Stimulated activated CD4-positive, alpha-beta T cell treated with anti-CD3 and anti-CD28 coated beads, Interleukin-12 subunit alpha, Interleukin-12 subunit beta, amount 100 ng/mL, for 48 hours (primary cell): ENCODE measurements at regions not wholly inside any gene's neighbourhood (a gene's known extent, or its start where the extent isn't known, plus 50 kb on each side); places are given as distances from the start of the nearest gene placed in this dataset.
"Not testable (repeated sequence)": the region's sequence is repeated elsewhere in the genome, so short reads cannot be mapped to it uniquely, and the experiment has no call there.

Source experiments
- DNase-seq, 3 donors: peaks; one replicate each; pipeline ENCODE4 v3.0.0-alpha.2; 2020; ENCODE audit warnings: low read depth in 2 of 3, low spot score in 1 of 3

- DNase-seq, result no peak
Measured at GRCh38 chr15:81728726-81729125, 317.1 kb downstream of the MEX3B start.

DNA sequence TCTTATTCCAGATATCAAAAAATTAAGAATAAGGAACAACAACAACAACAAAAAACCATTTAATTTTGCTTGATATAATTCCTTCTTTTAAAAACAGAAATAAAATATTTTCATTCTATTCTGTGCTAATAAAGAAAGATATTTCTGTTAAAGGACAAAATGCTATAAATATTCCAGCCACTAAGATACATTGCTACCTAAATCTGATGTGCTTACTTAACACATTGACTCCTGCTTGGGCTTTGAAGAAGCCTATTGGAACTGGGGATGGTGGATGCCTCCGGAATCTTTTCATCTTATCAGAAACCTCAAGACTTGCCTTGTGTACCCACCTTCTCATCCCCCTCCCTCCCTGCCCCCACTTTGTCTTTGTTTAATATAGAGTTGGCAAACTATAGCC is 320.2 kb downstream of the MEX3B start:
- no peak for DNase-seq

- no peak for DNase-seq
Measured at GRCh38 chr15:81724536-81724935, 321.3 kb downstream of the MEX3B start.

DNA sequence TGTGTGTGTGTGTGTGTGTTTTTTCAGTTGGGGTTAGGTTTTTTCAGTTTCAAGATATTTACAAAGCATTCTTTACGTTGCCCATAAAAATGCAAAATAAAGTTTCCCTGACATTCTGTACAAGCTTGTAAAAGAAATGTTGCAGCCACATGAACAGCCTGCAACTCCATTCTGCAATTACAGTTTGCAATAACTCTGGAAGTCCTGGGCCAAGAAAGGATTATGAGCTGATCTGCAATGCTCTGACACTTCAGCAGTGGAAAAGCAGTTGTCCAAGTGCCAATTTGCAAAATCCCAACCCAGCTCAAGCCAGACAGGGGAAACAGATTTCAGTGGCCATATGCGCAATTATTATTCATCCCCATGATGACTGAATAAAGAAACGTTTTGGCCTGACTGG is 322.1 kb downstream of the MEX3B start:
- no peak for DNase-seq

DNA sequence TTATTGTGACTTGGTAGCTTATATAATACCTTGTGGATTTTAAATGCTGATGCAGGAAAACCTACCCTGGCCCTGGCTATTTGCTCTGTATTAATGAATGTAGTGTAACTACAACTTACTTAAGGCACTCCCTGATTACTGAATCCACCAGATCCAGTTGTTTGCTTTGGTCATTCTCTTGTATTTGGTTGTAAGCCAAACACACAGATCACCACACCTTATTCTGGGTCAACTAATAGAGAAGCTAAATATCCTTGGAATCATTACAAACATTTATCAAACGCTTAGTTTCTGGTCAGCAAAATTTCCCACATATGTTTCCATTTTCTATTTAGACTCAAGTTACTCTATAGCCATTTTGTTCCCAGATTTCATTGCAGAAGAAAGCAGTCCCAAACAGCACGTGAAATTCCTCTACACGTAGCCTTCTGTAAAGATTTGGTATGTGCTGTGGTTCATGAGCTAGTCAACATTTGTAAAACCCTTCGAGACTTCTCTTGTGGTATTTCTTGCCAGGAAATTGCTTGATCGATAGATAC is 322.6 kb downstream of the MEX3B start:
- no peak for DNase-seq

- not testable (repeated sequence) for DNase-seq
Measured at GRCh38 chr15:81716468-81716867, 329.4 kb downstream of the MEX3B start.

DNA sequence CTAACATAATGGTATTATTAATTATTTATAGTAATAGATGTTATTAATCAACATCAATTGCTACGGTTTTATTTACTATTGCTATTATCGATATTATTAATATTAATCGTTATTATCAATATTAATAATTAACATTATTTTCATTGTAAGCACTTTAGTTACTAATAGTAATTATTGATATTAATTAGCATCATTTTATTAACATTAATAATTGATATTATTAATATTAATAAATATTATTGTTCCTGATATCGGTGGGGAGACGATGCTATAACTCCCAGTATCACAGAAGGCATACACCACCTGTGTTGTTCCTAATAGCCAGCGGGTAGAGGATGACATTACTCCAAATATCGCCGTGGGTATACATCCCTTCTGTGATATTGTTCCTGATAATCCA is 335.5 kb downstream of the MEX3B start:
- DNase-seq, result no peak

- DNase-seq, result not testable (repeated sequence)
Measured at GRCh38 chr15:81706816-81707346, 332.9 kb upstream of the TMC3 start.

GRCh38 chr15:81705727-81706126 is 331.7 kb upstream of the TMC3 start:
- not testable (repeated sequence) for DNase-seq

DNA sequence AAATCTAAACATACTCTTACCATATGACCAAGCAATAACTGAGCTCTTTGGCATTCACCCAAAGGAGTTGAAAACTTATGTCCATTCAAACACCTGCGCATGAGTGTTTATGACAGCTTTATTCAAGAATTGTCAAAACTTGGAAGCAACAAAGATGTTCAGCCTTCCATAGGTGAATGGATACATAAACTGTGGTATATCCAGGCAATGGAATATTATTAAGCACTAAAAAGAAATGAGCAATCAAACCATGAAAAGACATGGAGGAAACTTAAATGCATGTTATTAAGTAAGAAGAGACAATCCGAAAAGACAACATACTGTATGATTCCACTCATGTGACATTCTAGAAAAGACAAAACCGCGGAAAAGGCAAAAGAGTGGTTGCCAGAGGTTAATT is 312.0 kb upstream of the TMC3 start:
- DNase-seq, result no peak

DNA sequence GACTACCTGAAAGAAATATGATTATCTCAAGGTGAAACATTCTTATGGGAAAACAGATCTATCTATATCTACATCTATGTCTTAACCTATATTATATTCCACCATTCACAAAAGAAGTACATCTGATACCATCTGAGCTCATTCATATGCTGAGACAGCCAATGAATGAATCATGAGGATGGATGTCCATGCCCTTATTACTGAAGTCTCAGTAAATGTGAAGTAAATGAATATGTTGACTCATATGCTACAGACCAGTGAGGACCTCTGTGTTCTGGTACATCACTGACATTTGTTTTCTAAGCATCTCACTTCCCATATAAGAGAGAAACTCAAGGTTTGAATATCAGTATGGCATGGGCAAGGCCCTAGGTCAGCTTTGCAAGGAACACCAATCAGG is 311.2 kb upstream of the TMC3 start:
- no peak for DNase-seq

DNA sequence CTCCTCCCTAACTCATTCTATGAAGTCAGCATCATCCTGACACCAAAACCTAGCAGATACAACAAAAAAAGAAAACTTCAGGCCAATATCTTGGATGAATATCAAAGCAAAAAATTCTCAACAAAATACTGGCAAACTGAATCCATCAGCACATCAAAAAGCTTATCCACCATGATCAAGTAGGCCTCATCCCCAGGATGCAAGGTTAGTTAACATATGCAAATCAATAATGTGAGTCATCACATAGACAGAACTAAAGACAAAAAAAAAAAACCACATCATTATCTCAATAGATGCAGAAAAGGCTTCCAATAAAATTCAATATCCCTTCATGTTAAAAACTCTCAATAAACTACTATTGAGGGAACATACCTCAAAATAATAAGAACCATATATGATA is 306.8 kb upstream of the TMC3 start:
- DNase-seq, result no peak

DNA sequence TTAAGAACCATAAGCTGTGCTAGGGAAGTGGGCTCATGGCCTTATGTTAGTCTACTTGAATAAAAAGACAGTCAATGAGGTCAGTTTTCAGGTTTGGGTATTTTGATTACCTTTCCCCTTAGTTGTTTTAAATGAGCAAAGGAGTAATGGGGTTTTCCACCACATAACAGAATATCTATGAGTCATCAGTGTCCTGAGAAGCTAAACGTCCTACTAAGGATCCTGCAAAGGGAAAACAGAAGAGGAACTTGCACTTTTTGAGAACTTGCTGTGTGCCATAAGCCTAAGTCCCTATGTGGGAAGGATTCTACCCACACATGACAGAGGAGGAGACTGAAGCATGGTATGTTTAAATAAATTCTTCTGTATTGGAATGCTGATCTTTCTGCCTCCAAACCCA is 292.8 kb upstream of the TMC3 start:
- no peak for DNase-seq

DNA sequence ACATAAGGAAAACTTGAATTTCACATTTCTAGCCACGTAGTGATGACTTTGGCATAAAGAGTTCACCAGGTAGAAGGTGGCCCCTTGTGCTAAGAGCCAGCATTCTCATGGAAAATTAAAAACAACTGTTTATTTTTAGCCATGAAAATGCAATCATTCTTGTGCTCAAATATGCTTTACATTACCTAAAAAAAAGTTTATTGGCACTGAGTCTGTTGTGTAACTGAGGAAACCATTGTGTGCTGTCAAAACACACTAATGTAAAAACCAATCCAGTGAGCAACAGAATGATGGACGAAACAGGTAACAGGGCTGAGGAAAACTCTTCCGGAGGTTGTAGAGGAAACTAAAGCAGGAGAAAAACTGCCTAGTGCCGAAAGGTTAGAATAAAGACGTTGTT is 287.0 kb upstream of the TMC3 start:
- DNase-seq, result no peak

DNA sequence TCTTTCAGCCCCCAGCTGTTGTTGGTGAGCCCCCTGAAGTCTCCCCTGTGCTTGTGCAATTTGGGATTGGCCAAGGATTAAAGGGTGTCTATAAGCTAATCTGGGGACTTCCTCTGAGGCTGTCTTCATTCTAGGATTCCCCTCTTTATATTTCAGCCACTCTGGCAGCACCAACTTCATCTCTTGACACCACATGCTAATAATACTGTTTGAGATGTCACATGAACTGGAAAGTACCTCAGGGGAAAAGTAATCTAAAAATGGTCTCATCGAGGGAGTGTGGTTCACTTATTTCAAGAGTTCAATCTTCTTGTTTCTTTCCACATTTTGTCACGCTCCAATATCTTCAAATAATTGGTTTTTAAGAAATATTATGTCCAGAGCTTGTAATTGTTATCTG is 279.2 kb upstream of the TMC3 start:
- no peak for DNase-seq

- no peak for DNase-seq
Measured at GRCh38 chr15:81645470-81645869, 271.5 kb upstream of the TMC3 start.

- DNase-seq, result no peak
Measured at GRCh38 chr15:81643771-81644170, 269.8 kb upstream of the TMC3 start.

GRCh38 chr15:81642451-81642990 is 268.5 kb upstream of the TMC3 start:
- DNase-seq, result no peak

- DNase-seq, result not testable (repeated sequence)
Measured at GRCh38 chr15:81636064-81636463, 262.1 kb upstream of the TMC3 start.

DNA sequence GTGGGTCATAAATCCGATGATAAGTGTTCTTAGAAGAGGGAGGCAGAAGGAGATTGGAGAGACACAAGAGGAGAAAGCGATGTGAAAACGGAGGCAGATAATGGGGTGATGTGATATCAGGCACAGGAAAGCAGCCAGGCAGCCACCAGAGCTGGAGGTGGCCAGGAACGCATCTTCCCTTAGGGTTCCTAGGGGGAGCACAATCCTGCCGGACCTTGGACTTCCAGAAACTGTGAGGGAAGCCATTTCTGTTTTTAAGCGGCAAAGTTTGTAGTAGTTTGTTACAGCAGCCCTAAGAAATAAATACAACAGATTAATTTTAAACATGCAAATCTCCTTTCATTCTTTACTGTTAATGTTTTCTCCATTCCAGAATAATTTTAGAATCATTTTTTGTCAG is 259.9 kb upstream of the TMC3 start:
- no peak for DNase-seq

GRCh38 chr15:81625896-81626295 is 251.9 kb upstream of the TMC3 start:
- DNase-seq, result no peak

- DNase-seq, result no peak
Measured at GRCh38 chr15:81619002-81619401, 245.0 kb upstream of the TMC3 start.

GRCh38 chr15:81612631-81613030 is 238.6 kb upstream of the TMC3 start:
- DNase-seq, result no peak
